Testis (tissue), 2 donors: ENCODE measurements at regions not wholly inside any gene's neighbourhood (a gene's known extent, or its start where the extent isn't known, plus 50 kb on each side); places are given as distances from the start of the nearest gene placed in this dataset.

ENCODE experiments used
- CTCF ChIP-seq, 3 experiments: fragments of 450-650 bp in 2 of 3; fragments of 200-600 bp in 1 of 3; sonication (generic) in 1 of 3; IDR thresholded peaks; one replicate each; pipeline ENCODE4 v1.5.1; 2016 to 2019; ENCODE audit warnings: antibody characterized with exemption in 3 of 3, mild to moderate bottlenecking in 2 of 3, moderate library complexity in 1 of 3
- POLR2A ChIP-seq: fragments of 450-650 bp; IDR thresholded peaks from one replicate; pipeline ENCODE4 v1.6.1; 2017; ENCODE audit warnings: antibody characterized with exemption, mild to moderate bottlenecking, moderate library complexity

- TF ChIP-seq POLR2A (no peak), CTCF (IDR thresholded peaks at IDR 0.05) (no peak)
These were observed 315.4 kb downstream of the CDH2 start for GRCh38 chr18:27861539-27861938.
